SK-N-SH treated with all-trans-retinoic acid at 6 μM for 48 hours (cell line): ENCODE measurements at regions not wholly inside any gene's neighbourhood (a gene's known extent, or its start where the extent isn't known, plus 50 kb on each side); places are given as distances from the start of the nearest gene placed in this dataset.

ENCODE experiments used
- ATAC-seq: fragments of 200-7000 bp; cut with Tn5 transposase; 3 replicates; pipeline ENCODE4 v1.9.1; 2020; ENCODE audit warnings: mild to moderate bottlenecking, moderate library complexity
- ARNTL ChIP-seq: fragments of 450-650 bp; formaldehyde crosslinking; IDR thresholded peaks from 2 replicates; pipeline ENCODE4 v1.5.0; 2020; ENCODE audit warnings: low read depth, mild to moderate bottlenecking, moderate library complexity, borderline replicate concordance
- BACH2 ChIP-seq: fragments of 250-450 bp; sonication (Bioruptor Pico); IDR thresholded peaks from 2 replicates; pipeline ENCODE4 v1.9.0; 2021; ENCODE audit warnings: mild to moderate bottlenecking, borderline replicate concordance
- ESRRG ChIP-seq: fragments of 250-450 bp; sonication (Bioruptor Pico); IDR thresholded peaks from 2 replicates; pipeline ENCODE4 v1.6.1; 2021; ENCODE audit warnings: mild to moderate bottlenecking
- GLIS3 ChIP-seq: fragments of 250-450 bp; sonication (Bioruptor Pico); IDR thresholded peaks from 2 replicates; pipeline ENCODE4 v1.5.0; 2020; ENCODE audit warnings: mild to moderate bottlenecking, moderate library complexity
- ISL1 ChIP-seq: fragments of 250-450 bp; sonication (Bioruptor Pico); IDR thresholded peaks from 2 replicates; pipeline ENCODE4 v2.1.2; 2022; ENCODE audit warnings: mild to moderate bottlenecking, moderate library complexity
- OSR1 ChIP-seq: fragments of 250-450 bp; sonication (Bioruptor Pico); IDR thresholded peaks from 2 replicates; pipeline ENCODE4 v1.8.0; 2022; ENCODE audit warnings: moderate library complexity, mild to moderate bottlenecking, inconsistent platforms
- PPARA ChIP-seq: fragments of 250-450 bp; sonication (Bioruptor Pico); IDR thresholded peaks from 2 replicates; pipeline ENCODE4 v1.5.0; 2020; ENCODE audit warnings: mild to moderate bottlenecking, borderline replicate concordance
- RARB ChIP-seq: fragments of 250-450 bp; sonication (Bioruptor Pico); IDR thresholded peaks from 2 replicates; pipeline ENCODE4 v1.8.0; 2021; ENCODE audit warnings: mild to moderate bottlenecking, moderate library complexity
- SNAI2 ChIP-seq: fragments of 250-450 bp; sonication (Bioruptor Pico); IDR thresholded peaks from 2 replicates; pipeline ENCODE4 v1.5.0; 2020; ENCODE audit warnings: mild to moderate bottlenecking, moderate library complexity
- TCF4 ChIP-seq: fragments of 250-450 bp; sonication (Bioruptor Pico); IDR thresholded peaks from 2 replicates; pipeline ENCODE4 v1.8.0; 2021; ENCODE audit warnings: mild to moderate bottlenecking, moderate library complexity, borderline replicate concordance
- TOX ChIP-seq: fragments of 250-450 bp; sonication (Bioruptor Pico); IDR thresholded peaks from 2 replicates; pipeline ENCODE4 v1.8.0; 2021; ENCODE audit warnings: mild to moderate bottlenecking, moderate library complexity, borderline replicate concordance
- ZC3H10 ChIP-seq: fragments of 250-450 bp; sonication (Bioruptor Pico); IDR thresholded peaks from 2 replicates; pipeline ENCODE4 v1.5.1; 2021; ENCODE audit warnings: mild to moderate bottlenecking, moderate library complexity
- ZFP3 ChIP-seq: fragments of 250-450 bp; sonication (Bioruptor Pico); IDR thresholded peaks from 2 replicates; pipeline ENCODE4 v1.5.0; 2020; ENCODE audit warnings: mild to moderate bottlenecking, moderate library complexity
- ZFP30 ChIP-seq: fragments of 450-650 bp; formaldehyde crosslinking; IDR thresholded peaks from 2 replicates; pipeline ENCODE4 v1.5.0; 2022; ENCODE audit warnings: mild to moderate bottlenecking, moderate library complexity
- ZNF565 ChIP-seq: fragments of 450-650 bp; formaldehyde crosslinking; conservative IDR thresholded peaks from 2 replicates; pipeline ENCODE4 v1.5.0; 2020; ENCODE audit warnings: low read depth, mild to moderate bottlenecking, moderate library complexity
- ZNF70 ChIP-seq: fragments of 450-650 bp; formaldehyde crosslinking; IDR thresholded peaks from 2 replicates; pipeline ENCODE4 v1.5.0; 2020; ENCODE audit warnings: mild to moderate bottlenecking, moderate library complexity
- TF ChIP-seq, protein P1 (sequence below): fragments of 250-450 bp; sonication (Bioruptor Pico); IDR thresholded peaks from 2 replicates; pipeline ENCODE4 v1.5.1; 2020; ENCODE audit warnings: low read depth, mild to moderate bottlenecking, moderate library complexity
- TF ChIP-seq, protein P2 (sequence below): fragments of 250-450 bp; sonication (Bioruptor Pico); IDR thresholded peaks from 2 replicates; pipeline ENCODE4 v1.5.0; 2020; ENCODE audit warnings: mild to moderate bottlenecking, moderate library complexity
- TF ChIP-seq, protein P3 (sequence below): fragments of 250-450 bp; sonication (Bioruptor Pico); IDR thresholded peaks from 2 replicates; pipeline ENCODE4 v1.5.1; 2021; ENCODE audit warnings: mild to moderate bottlenecking, moderate library complexity
- TF ChIP-seq, protein P4 (sequence below): fragments of 250-450 bp; sonication (Bioruptor Pico); IDR thresholded peaks from 2 replicates; pipeline ENCODE4 v1.8.0; 2020; ENCODE audit warnings: mild to moderate bottlenecking, moderate library complexity, borderline replicate concordance
- TF ChIP-seq, protein P5 (sequence below): fragments of 250-450 bp; sonication (Bioruptor Pico); IDR thresholded peaks from 2 replicates; pipeline ENCODE4 v1.8.0; 2021; ENCODE audit warnings: low read depth, mild to moderate bottlenecking, moderate library complexity, borderline replicate concordance

DNA sequence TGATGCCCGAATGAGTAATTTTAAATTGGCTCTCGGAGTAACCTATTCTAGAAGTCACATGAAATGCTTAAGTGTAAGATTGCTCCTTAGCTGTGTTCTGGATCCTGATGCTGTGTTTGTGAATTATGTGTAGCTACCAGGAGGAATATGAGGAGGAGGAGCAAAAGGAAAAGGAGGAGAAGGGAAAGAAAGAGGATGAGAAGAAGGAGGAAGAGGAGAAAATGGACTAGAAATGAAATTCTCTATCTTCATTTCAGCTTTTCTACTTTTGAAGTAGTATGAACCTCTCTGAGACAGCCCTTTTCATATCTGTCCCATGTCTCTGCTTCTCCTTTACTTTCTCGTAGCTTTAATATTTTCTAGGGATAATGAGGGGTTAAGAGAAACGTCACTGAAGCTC lies 119.4 kb upstream of the ACTBL2 start:
- ATAC-seq: no peak
- no peak for TF ChIP-seq GLIS3 (CRISPR knock-in tag)
- no peak for TF ChIP-seq ZC3H10 (CRISPR knock-in tag)
- TF ChIP-seq OSR1 (CRISPR knock-in tag): no peak
- no peak for TF ChIP-seq ZNF565
- TF ChIP-seq, protein P1, sequence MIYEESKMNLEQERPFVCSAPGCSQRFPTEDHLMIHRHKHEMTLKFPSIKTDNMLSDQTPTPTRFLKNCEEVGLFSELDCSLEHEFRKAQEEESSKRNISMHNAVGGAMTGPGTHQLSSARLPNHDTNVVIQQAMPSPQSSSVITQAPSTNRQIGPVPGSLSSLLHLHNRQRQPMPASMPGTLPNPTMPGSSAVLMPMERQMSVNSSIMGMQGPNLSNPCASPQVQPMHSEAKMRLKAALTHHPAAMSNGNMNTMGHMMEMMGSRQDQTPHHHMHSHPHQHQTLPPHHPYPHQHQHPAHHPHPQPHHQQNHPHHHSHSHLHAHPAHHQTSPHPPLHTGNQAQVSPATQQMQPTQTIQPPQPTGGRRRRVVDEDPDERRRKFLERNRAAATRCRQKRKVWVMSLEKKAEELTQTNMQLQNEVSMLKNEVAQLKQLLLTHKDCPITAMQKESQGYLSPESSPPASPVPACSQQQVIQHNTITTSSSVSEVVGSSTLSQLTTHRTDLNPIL (CRISPR knock-in tag): no peak
- TF ChIP-seq, protein P2, sequence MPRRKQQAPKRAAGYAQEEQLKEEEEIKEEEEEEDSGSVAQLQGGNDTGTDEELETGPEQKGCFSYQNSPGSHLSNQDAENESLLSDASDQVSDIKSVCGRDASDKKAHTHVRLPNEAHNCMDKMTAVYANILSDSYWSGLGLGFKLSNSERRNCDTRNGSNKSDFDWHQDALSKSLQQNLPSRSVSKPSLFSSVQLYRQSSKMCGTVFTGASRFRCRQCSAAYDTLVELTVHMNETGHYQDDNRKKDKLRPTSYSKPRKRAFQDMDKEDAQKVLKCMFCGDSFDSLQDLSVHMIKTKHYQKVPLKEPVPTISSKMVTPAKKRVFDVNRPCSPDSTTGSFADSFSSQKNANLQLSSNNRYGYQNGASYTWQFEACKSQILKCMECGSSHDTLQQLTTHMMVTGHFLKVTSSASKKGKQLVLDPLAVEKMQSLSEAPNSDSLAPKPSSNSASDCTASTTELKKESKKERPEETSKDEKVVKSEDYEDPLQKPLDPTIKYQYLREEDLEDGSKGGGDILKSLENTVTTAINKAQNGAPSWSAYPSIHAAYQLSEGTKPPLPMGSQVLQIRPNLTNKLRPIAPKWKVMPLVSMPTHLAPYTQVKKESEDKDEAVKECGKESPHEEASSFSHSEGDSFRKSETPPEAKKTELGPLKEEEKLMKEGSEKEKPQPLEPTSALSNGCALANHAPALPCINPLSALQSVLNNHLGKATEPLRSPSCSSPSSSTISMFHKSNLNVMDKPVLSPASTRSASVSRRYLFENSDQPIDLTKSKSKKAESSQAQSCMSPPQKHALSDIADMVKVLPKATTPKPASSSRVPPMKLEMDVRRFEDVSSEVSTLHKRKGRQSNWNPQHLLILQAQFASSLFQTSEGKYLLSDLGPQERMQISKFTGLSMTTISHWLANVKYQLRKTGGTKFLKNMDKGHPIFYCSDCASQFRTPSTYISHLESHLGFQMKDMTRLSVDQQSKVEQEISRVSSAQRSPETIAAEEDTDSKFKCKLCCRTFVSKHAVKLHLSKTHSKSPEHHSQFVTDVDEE (CRISPR knock-in tag): no peak
- TF ChIP-seq, protein P3, sequence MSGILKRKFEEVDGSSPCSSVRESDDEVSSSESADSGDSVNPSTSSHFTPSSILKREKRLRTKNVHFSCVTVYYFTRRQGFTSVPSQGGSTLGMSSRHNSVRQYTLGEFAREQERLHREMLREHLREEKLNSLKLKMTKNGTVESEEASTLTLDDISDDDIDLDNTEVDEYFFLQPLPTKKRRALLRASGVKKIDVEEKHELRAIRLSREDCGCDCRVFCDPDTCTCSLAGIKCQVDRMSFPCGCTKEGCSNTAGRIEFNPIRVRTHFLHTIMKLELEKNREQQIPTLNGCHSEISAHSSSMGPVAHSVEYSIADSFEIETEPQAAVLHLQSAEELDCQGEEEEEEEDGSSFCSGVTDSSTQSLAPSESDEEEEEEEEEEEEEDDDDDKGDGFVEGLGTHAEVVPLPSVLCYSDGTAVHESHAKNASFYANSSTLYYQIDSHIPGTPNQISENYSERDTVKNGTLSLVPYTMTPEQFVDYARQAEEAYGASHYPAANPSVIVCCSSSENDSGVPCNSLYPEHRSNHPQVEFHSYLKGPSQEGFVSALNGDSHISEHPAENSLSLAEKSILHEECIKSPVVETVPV (CRISPR knock-in tag): no peak
- no peak for TF ChIP-seq PPARA (CRISPR knock-in tag)
- TF ChIP-seq, all 23 proteins: peak for 0

DNA sequence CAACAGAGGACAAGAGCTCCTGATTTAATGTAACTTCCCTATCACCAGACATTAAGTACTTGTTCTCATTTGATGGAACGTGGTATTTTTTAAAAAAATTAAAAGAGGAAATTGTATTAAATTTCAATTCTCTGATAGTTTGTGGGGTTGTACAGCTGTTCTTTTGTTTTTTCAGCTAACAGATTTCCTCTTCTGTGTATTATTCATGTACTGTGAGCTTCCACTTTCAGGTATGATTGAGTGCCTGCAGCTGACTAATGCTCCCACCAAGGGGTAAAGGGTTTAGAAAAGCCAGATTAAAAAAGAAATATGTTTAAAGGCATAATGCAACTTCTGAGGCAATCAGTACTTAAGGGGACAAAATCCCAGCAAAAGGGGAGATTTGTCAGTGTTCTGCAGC lies 117.7 kb upstream of the ACTBL2 start:
- no peak for ATAC-seq
- TF ChIP-seq, protein P3 (CRISPR knock-in tag): no peak
- TF ChIP-seq ISL1 (CRISPR knock-in tag): no peak
- TF ChIP-seq TCF4: no peak
- no peak for TF ChIP-seq ZFP30 (CRISPR knock-in tag)
- TF ChIP-seq ZC3H10 (CRISPR knock-in tag): no peak
- TF ChIP-seq, protein P1 (CRISPR knock-in tag): no peak
- no peak for TF ChIP-seq RARB
- no peak for TF ChIP-seq ZFP3 (CRISPR knock-in tag)
- TF ChIP-seq ESRRG (CRISPR knock-in tag): no peak
- TF ChIP-seq, protein P4, sequence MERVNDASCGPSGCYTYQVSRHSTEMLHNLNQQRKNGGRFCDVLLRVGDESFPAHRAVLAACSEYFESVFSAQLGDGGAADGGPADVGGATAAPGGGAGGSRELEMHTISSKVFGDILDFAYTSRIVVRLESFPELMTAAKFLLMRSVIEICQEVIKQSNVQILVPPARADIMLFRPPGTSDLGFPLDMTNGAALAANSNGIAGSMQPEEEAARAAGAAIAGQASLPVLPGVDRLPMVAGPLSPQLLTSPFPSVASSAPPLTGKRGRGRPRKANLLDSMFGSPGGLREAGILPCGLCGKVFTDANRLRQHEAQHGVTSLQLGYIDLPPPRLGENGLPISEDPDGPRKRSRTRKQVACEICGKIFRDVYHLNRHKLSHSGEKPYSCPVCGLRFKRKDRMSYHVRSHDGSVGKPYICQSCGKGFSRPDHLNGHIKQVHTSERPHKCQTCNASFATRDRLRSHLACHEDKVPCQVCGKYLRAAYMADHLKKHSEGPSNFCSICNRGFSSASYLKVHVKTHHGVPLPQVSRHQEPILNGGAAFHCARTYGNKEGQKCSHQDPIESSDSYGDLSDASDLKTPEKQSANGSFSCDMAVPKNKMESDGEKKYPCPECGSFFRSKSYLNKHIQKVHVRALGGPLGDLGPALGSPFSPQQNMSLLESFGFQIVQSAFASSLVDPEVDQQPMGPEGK: no peak
- TF ChIP-seq OSR1 (CRISPR knock-in tag): no peak
- no peak for TF ChIP-seq ARNTL
- TF ChIP-seq TOX (CRISPR knock-in tag): no peak
- no peak for TF ChIP-seq ZNF565
- TF ChIP-seq BACH2 (CRISPR knock-in tag): no peak
- TF ChIP-seq SNAI2: no peak
- no peak for TF ChIP-seq ZNF70 (CRISPR knock-in tag)
- TF ChIP-seq, protein P5, sequence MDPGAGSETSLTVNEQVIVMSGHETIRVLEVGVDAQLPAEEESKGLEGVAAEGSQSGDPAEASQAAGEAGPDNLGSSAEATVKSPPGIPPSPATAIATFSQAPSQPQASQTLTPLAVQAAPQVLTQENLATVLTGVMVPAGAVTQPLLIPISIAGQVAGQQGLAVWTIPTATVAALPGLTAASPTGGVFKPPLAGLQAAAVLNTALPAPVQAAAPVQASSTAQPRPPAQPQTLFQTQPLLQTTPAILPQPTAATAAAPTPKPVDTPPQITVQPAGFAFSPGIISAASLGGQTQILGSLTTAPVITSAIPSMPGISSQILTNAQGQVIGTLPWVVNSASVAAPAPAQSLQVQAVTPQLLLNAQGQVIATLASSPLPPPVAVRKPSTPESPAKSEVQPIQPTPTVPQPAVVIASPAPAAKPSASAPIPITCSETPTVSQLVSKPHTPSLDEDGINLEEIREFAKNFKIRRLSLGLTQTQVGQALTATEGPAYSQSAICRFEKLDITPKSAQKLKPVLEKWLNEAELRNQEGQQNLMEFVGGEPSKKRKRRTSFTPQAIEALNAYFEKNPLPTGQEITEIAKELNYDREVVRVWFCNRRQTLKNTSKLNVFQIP: no peak
